Thoracic aorta (tissue), 2 donors: ENCODE measurements at regions not wholly inside any gene's neighbourhood (a gene's known extent, or its start where the extent isn't known, plus 50 kb on each side); places are given as distances from the start of the nearest gene placed in this dataset.

ENCODE experiments used
- ATAC-seq: fragments of 150-250 bp; one replicate; pipeline ENCODE4 v1.8.0; 2017; ENCODE audit warnings: low read depth; ENCODE audit not compliant: insufficient number of reproducible peaks, low FRiP score
- DNase-seq: peaks from one replicate; pipeline ENCODE4 v3.0.0-alpha.2; 2020; ENCODE audit warnings: low spot score
- H3K27ac ChIP-seq, 2 donors: fragments of 200-600 bp; sonication (generic); 1 replicate in 1 of 2; 2 replicates in 1 of 2; pipeline ENCODE4 v1.5.1; 2016; ENCODE audit warnings: mild to moderate bottlenecking in 2 of 2, moderate library complexity in 2 of 2
- H3K27me3 ChIP-seq: fragments of 200-600 bp; sonication (generic); replicated peaks from 2 replicates; pipeline ENCODE4 v1.6.0; 2016; ENCODE audit warnings: mild to moderate bottlenecking; ENCODE audit not compliant: insufficient read depth
- H3K36me3 ChIP-seq: fragments of 200-600 bp; sonication (generic); one replicate; pipeline ENCODE4 v1.5.1; 2016
- H3K4me1 ChIP-seq, 2 donors: fragments of 200-600 bp; sonication (generic); 1 replicate in 1 of 2; 2 replicates in 1 of 2; pipeline versions ENCODE4 v1.5.1 to v1.6.0; 2016; ENCODE audit warnings: low read depth in 2 of 2, mild to moderate bottlenecking in 1 of 2; ENCODE audit not compliant: control insufficient read depth in 1 of 2
- H3K4me3 ChIP-seq: fragments of 200-600 bp; sonication (generic); 2 replicates; pipeline ENCODE4 v1.5.1; 2016; ENCODE audit warnings: mild to moderate bottlenecking
- H3K9me3 ChIP-seq: fragments of 200-600 bp; sonication (generic); 2 replicates; pipeline ENCODE4 v1.5.1; 2016
- TF ChIP-seq, protein P1 (sequence below): fragments of 200-600 bp; sonication (generic); IDR thresholded peaks from one replicate; pipeline ENCODE4 v1.5.1; 2019; ENCODE audit warnings: antibody characterized with exemption

DNA sequence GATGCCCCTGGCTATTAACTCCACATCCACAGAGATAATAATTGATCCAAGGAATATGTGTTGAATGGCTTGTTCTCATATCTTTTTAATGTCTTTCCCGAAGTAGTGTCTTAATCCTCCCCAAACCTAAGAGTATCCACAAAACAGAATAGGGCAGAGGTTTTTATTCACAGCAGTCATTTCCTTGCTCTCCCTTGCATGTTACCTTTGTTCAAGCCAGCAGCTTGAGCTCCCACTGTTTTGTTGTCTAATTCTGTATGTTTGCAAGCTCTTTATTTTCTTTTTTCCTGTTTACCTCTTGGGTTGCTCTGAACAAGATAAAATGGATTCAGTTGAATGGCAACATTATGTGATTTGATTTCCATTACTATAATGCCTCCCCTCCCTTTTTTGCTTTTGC is 308.6 kb upstream of the ZP4 start:
- no peak for DNase-seq
- TF ChIP-seq, protein P1, sequence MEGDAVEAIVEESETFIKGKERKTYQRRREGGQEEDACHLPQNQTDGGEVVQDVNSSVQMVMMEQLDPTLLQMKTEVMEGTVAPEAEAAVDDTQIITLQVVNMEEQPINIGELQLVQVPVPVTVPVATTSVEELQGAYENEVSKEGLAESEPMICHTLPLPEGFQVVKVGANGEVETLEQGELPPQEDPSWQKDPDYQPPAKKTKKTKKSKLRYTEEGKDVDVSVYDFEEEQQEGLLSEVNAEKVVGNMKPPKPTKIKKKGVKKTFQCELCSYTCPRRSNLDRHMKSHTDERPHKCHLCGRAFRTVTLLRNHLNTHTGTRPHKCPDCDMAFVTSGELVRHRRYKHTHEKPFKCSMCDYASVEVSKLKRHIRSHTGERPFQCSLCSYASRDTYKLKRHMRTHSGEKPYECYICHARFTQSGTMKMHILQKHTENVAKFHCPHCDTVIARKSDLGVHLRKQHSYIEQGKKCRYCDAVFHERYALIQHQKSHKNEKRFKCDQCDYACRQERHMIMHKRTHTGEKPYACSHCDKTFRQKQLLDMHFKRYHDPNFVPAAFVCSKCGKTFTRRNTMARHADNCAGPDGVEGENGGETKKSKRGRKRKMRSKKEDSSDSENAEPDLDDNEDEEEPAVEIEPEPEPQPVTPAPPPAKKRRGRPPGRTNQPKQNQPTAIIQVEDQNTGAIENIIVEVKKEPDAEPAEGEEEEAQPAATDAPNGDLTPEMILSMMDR: no peak
- H3K4me3 ChIP-seq: no peak overlapping the region
- H3K4me1 ChIP-seq: no peaks in the 10 kb centered on the region
- H3K27me3 ChIP-seq: no peaks in the 10 kb centered on the region
- no peak overlapping the region for H3K27ac ChIP-seq
- no peaks in the 10 kb centered on the region for H3K9me3 ChIP-seq
- no peaks in the 10 kb centered on the region for H3K36me3 ChIP-seq
- ATAC-seq: no peak

DNA sequence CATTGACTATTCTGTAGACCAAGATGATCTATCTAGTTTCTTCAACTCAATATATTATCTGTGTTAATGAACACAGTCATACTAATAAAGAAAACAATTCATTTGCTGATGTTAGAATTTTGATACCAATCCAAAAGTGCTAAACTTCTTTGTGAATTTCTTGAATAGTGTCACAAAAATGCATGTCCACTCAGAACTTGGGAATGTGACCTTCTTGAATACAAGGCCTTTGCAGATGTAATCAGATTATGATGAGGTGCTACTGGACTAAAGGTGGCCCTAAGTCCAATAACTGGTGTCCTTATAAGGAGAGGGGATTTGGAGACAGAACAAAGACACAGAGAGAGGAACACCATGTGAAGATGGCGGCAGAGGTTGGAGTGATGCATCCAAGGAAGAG is 305.8 kb upstream of the ZP4 start:
- Histone ChIP-seq H3K27ac (no peak overlapping the region), H3K4me3 (no peak overlapping the region), H3K36me3 (no peaks in the 10 kb centered on the region), H3K27me3 (no peaks in the 10 kb centered on the region), H3K4me1 (no peaks in the 10 kb centered on the region), H3K9me3 (no peaks in the 10 kb centered on the region)
- TF ChIP-seq, protein P1: no peak
- ATAC-seq (no peak), DNase-seq (no peak)

DNA sequence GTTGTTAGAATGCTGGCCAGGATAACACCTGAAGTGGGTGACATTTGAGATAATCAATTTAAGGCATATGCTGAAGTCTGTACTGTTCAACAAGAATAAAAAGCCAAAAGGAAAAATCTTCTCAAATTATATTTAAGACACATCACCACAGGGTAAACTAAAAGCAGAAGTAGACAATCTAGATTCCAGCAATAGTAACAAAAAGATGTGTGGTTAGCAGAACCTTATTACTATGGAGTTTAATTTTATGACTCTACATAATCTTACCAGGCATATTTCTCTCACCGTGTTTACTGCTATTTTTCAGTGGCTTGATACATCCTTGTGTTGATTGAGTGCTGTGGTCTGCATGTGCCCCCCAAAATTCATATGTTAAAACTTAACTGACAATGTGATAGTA is 300.4 kb upstream of the ZP4 start:
- Histone ChIP-seq H3K4me3 (no peak overlapping the region), H3K9me3 (no peaks in the 10 kb centered on the region), H3K27me3 (no peaks in the 10 kb centered on the region), H3K27ac (no peak overlapping the region), H3K36me3 (no peaks in the 10 kb centered on the region), H3K4me1 (no peaks in the 10 kb centered on the region)
- ATAC-seq (no peak), DNase-seq (no peak)
- TF ChIP-seq, protein P1: no peak

DNA sequence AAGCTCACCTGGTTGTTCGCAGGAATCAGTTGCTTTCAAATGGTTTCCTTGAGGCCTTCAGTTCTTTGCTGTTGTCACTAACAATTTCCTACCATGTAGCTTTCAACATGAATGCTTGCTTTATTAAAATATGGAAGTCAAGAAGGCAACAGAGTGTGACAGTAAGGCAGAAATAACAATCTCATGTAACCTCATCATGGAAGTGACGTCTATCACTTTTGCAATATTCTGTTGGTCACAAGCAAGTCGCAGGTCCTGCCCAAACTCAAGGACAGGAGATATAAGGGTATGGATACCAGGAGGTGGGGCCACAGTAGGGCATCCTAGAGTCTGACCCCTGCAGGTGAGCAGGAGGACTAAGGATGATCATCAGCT is 296.8 kb upstream of the ZP4 start:
- no peaks in the 10 kb centered on the region for H3K36me3 ChIP-seq
- no peaks in the 10 kb centered on the region for H3K27me3 ChIP-seq
- no peak overlapping the region for H3K27ac ChIP-seq
- ATAC-seq: no peak
- no peak overlapping the region for H3K4me3 ChIP-seq
- DNase-seq: no peak
- TF ChIP-seq, protein P1: no peak
- no peaks in the 10 kb centered on the region for H3K4me1 ChIP-seq
- H3K9me3 ChIP-seq: no peaks in the 10 kb centered on the region

DNA sequence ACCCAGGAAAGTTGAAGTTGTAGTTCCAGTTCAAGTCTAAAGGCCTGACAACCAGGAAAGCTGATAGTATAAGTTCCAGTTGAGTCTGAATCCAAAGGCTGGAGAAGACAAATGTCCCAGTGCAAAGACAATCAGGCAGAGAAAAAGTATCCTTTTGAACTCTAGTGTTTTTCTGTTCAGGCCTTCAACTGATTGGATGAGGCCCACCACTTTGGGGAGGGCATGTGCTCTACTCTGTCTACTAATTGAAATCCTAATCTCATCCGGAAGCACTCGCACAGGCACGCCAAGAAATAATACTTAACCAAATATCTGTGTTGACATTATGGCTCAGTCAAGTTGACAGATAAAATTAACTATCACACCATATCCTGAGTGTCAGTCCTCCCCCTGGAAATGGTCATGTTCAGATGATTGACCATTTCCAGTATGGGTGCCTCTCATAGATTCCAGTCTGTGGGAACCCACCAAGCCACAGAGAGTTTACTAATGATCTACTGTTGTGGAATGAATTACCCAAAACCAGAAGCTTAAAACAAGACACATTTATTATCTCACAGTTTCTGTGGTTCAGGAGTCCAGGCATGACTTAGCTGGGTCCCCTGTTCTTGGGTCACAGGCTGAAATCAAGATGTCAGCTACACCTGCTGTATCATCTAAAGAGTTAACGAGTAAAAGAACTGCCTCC is 296.3 kb upstream of the ZP4 start:
- ATAC-seq (no peak), DNase-seq (no peak)
- no peaks in the 10 kb centered on the region for H3K9me3 ChIP-seq
- no peaks in the 10 kb centered on the region for H3K27me3 ChIP-seq
- no peak overlapping the region for H3K4me3 ChIP-seq
- no peaks in the 10 kb centered on the region for H3K4me1 ChIP-seq
- H3K36me3 ChIP-seq: no peaks in the 10 kb centered on the region
- H3K27ac ChIP-seq: no peak overlapping the region
- TF ChIP-seq, protein P1: no peak
